HG03469 (cell line): ENCODE measurements at regions not wholly inside any gene's neighbourhood (a gene's known extent, or its start where the extent isn't known, plus 50 kb on each side); places are given as distances from the start of the nearest gene placed in this dataset.
"Not testable (repeated sequence)": the region's sequence is repeated elsewhere in the genome, so short reads cannot be mapped to it uniquely, and the experiment has no call there.

ENCODE experiments used
- ATAC-seq: cut with Tn5 transposase; IDR thresholded peaks from one replicate; pipeline ENCODE4 v1.9.1; 2021; ENCODE audit warnings: mild to moderate bottlenecking, moderate library complexity, moderate number of reproducible peaks; ENCODE audit not compliant: unreplicated experiment

GRCh38 chr5:104367978-104368377 is 805.4 kb upstream of the NUDT12 start:
- ATAC-seq, result no peak

GRCh38 chr5:104363567-104363966 is 801.0 kb upstream of the NUDT12 start:
- ATAC-seq, result no peak

GRCh38 chr5:104361932-104362331 is 799.3 kb upstream of the NUDT12 start:
- no peak for ATAC-seq

GRCh38 chr5:104355350-104355749 is 792.8 kb upstream of the NUDT12 start:
- no peak for ATAC-seq

- ATAC-seq, result no peak
Observed at GRCh38 chr5:104353371-104353770, 790.8 kb upstream of the NUDT12 start.

- ATAC-seq, result no peak
Observed at GRCh38 chr5:104352954-104353353, 790.4 kb upstream of the NUDT12 start.

GRCh38 chr5:104347119-104347708 is 784.6 kb upstream of the NUDT12 start:
- ATAC-seq, result no peak

- no peak for ATAC-seq
Observed at GRCh38 chr5:104345222-104346016, 782.8 kb upstream of the NUDT12 start.

- ATAC-seq, result no peak
Observed at GRCh38 chr5:104344809-104345208, 782.2 kb upstream of the NUDT12 start.

GRCh38 chr5:104327801-104328200 is 765.2 kb upstream of the NUDT12 start:
- no peak for ATAC-seq

GRCh38 chr5:104326966-104327365 is 764.4 kb upstream of the NUDT12 start:
- ATAC-seq, result no peak

GRCh38 chr5:104325356-104325755 is 762.8 kb upstream of the NUDT12 start:
- no peak for ATAC-seq

GRCh38 chr5:104316676-104317075 is 754.1 kb upstream of the NUDT12 start:
- ATAC-seq, result not testable (repeated sequence)

- ATAC-seq, result no peak
Observed at GRCh38 chr5:104312481-104312880, 749.9 kb upstream of the NUDT12 start.

GRCh38 chr5:104305602-104306001 is 743.0 kb upstream of the NUDT12 start:
- ATAC-seq, result no peak

- no peak for ATAC-seq
Observed at GRCh38 chr5:104299998-104300706, 737.6 kb upstream of the NUDT12 start.

GRCh38 chr5:104298518-104298917 is 735.9 kb upstream of the NUDT12 start:
- ATAC-seq, result no peak

GRCh38 chr5:104297076-104297475 is 734.5 kb upstream of the NUDT12 start:
- ATAC-seq, result no peak

GRCh38 chr5:104295991-104296390 is 733.4 kb upstream of the NUDT12 start:
- ATAC-seq, result no peak

- no peak for ATAC-seq
Observed at GRCh38 chr5:104283136-104283535, 720.5 kb upstream of the NUDT12 start.

GRCh38 chr5:104273725-104274124 is 711.1 kb upstream of the NUDT12 start:
- no peak for ATAC-seq
